B cell (primary cell): ENCODE measurements at regions not wholly inside any gene's neighbourhood (a gene's known extent, or its start where the extent isn't known, plus 50 kb on each side); places are given as distances from the start of the nearest gene placed in this dataset.
"Not testable (repeated sequence)": the region's sequence is repeated elsewhere in the genome, so short reads cannot be mapped to it uniquely, and the experiment has no call there.

Experiments used
- ATAC-seq: fragments of 200-7000 bp; cut with Tn5 transposase; one replicate; pipeline ENCODE4 v1.10.0; 2021; ENCODE audit warnings: low read depth, mild to moderate bottlenecking, moderate number of reproducible peaks, moderate library complexity
- CTCF ChIA-PET: fragments of 350-600 bp; sonication (Branson Sonifier 250); formaldehyde crosslinking; loops from one replicate; lab custom pipeline; 2021; ENCODE audit warnings: antibody characterized with exemption, inconsistent platforms; lab: Charles Lee
- POLR2A ChIA-PET: fragments of 350-600 bp; sonication (Branson Sonifier 250); formaldehyde crosslinking; loops from one replicate; lab custom pipeline; 2021; ENCODE audit warnings: antibody characterized with exemption; lab: Charles Lee
- DNase-seq: peaks from one replicate; pipeline ENCODE4 v3.0.0; 2013
- H2AFZ ChIP-seq: 2 replicates; pipeline ENCODE4 v1.6.1; 2012; ENCODE audit warnings: mild to moderate bottlenecking, low read depth, low read length; ENCODE audit not compliant: insufficient read depth, poor library complexity, severe bottlenecking
- H3K27ac ChIP-seq, 2 donors: 1 replicate in 1 of 2; 2 replicates in 1 of 2; pipeline ENCODE4 v1.5.1; 2012 to 2013; ENCODE audit warnings: low read length in 2 of 2, mild to moderate bottlenecking in 2 of 2, moderate library complexity in 1 of 2
- H3K27me3 ChIP-seq, 4 experiments: fragments of 200-600 bp in 1 of 4; sonication (generic) in 1 of 4; replicated peaks in 1 of 4; 1 replicate in 2 of 4; 2 replicates in 2 of 4; pipeline versions ENCODE4 v1.6.1 to v1.7.0; 2013 to 2016; ENCODE audit warnings: low read length in 3 of 4, mild to moderate bottlenecking in 2 of 4, mixed read lengths in 1 of 4, moderate library complexity in 1 of 4; ENCODE audit not compliant: insufficient read depth in 4 of 4, control insufficient read depth in 3 of 4; ENCODE audit errors: control extremely low read depth in 1 of 4
- H3K36me3 ChIP-seq, 2 experiments: replicated peaks in 1 of 2; 1 replicate in 1 of 2; 2 replicates in 1 of 2; pipeline versions ENCODE4 v1.6.1 to v1.7.1; 2013; ENCODE audit warnings: low read length in 1 of 2; ENCODE audit not compliant: insufficient read depth in 2 of 2, control insufficient read depth in 1 of 2; ENCODE audit errors: control extremely low read depth in 1 of 2, extremely low read depth in 1 of 2
- H3K4me1 ChIP-seq, 2 donors: fragments of 200-600 bp in 1 of 2; sonication (generic) in 1 of 2; 1 replicate in 1 of 2; 2 replicates in 1 of 2; pipeline versions ENCODE4 v1.5.1 to v1.6.1; 2013 to 2017; ENCODE audit warnings: low read length in 2 of 2; ENCODE audit not compliant: control insufficient read depth in 2 of 2, insufficient read depth in 2 of 2
- H3K4me2 ChIP-seq: replicated peaks from 2 replicates; pipeline ENCODE3; 2012; ENCODE audit warnings: mild to moderate bottlenecking, low read depth, low read length; ENCODE audit not compliant: poor library complexity, severe bottlenecking
- H3K4me3 ChIP-seq, 5 experiments: fragments of 200-600 bp in 1 of 5; sonication (generic) in 1 of 5; 1 replicate in 3 of 5; 2 replicates in 2 of 5; pipeline versions ENCODE4 v1.5.1 to v1.7.0; 2011 to 2016; ENCODE audit warnings: low read length in 4 of 5, mild to moderate bottlenecking in 4 of 5, low read depth in 2 of 5, control low read depth in 1 of 5, moderate library complexity in 1 of 5; ENCODE audit not compliant: insufficient read depth in 1 of 5; ENCODE audit errors: control extremely low read depth in 1 of 5, extremely low read depth in 1 of 5
- H3K79me2 ChIP-seq: fragments of 200-600 bp; sonication (generic); one replicate; pipeline ENCODE4 v1.6.0; 2016; ENCODE audit warnings: low read length; ENCODE audit not compliant: control insufficient read depth, insufficient read depth
- H3K9ac ChIP-seq: fragments of 200-600 bp; sonication (generic); 2 replicates; pipeline ENCODE4 v1.6.1; 2017; ENCODE audit warnings: mild to moderate bottlenecking, low read length, moderate library complexity
- H3K9me3 ChIP-seq, 3 donors: one replicate each; pipeline versions ENCODE4 v1.6.1 to v1.7.1; 2013; ENCODE audit warnings: low read length in 2 of 3; ENCODE audit not compliant: control insufficient read depth in 2 of 3, insufficient read depth in 1 of 3; ENCODE audit errors: control extremely low read depth in 1 of 3
- H4K20me1 ChIP-seq: 2 replicates; pipeline ENCODE4 v1.6.0; 2012; ENCODE audit warnings: mild to moderate bottlenecking, low read length; ENCODE audit not compliant: insufficient read depth, control insufficient read depth, poor library complexity, severe bottlenecking
- H3K27ac Mint-ChIP-seq: one replicate; pipeline ENCODE4 v1.8.0; 2021; ENCODE audit warnings: mixed read lengths
- H3K27me3 Mint-ChIP-seq: one replicate; pipeline ENCODE4 v1.8.0; 2021; ENCODE audit warnings: mixed read lengths
- H3K4me1 Mint-ChIP-seq: one replicate; pipeline ENCODE4 v1.8.0; 2021; ENCODE audit warnings: mixed read lengths
- H3K4me3 Mint-ChIP-seq: one replicate; pipeline ENCODE4 v1.8.0; 2021; ENCODE audit warnings: mixed read lengths
- H3K9me3 Mint-ChIP-seq: one replicate; pipeline ENCODE4 v1.8.0; 2022; ENCODE audit warnings: mixed read lengths; ENCODE audit not compliant: insufficient read depth
- EZH2 ChIP-seq: IDR thresholded peaks from 2 replicates; pipeline ENCODE4 v1.6.1; 2012; ENCODE audit warnings: borderline replicate concordance, low read depth, mild to moderate bottlenecking, moderate library complexity, low read length; ENCODE audit not compliant: insufficient read depth, poor library complexity, severe bottlenecking
- WGBS: methylation state at CpG from one replicate; pipeline ENCODE4 v1.1.5; 2013; ENCODE audit warnings: missing lambda C conversion rate; ENCODE audit not compliant: insufficient coverage; 5-methylcytosine and 5-hydroxymethylcytosine counted together
- intact Hi-C: fragments of 100-400 bp; cut with micrococcal nuclease; formaldehyde crosslinking; loops from one replicate; pipeline ENCODE4 v1.10.0; 2022
- TF ChIP-seq, protein P1 (sequence below): fragments of 200-600 bp; IDR thresholded peaks from one replicate; pipeline ENCODE4 v1.8.0; 2022; ENCODE audit warnings: antibody characterized with exemption, mild to moderate bottlenecking

DNA sequence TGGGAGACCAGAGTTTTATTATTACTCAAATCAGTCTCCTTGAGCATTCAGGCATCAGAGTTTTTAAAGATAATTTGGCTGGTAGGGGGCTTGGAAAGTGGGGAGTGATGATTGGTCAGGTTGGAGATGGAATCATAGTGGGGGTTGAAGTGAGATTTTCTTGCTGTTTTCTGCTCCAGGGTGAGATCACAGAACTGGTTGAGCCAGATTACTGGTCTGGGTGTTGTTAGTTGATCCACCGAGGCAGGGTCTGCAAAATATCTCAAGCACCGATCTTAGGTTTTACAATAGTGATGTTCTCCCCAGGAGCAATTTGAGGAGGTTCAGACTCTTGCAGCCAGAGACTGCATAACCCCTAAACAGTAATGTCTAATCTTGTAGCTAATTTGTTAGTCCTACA is 141.0 kb downstream of the OTOL1 start:
- no peak for ATAC-seq
- no peak overlapping the region for H3K27ac Mint-ChIP-seq
- TF ChIP-seq, protein P1, sequence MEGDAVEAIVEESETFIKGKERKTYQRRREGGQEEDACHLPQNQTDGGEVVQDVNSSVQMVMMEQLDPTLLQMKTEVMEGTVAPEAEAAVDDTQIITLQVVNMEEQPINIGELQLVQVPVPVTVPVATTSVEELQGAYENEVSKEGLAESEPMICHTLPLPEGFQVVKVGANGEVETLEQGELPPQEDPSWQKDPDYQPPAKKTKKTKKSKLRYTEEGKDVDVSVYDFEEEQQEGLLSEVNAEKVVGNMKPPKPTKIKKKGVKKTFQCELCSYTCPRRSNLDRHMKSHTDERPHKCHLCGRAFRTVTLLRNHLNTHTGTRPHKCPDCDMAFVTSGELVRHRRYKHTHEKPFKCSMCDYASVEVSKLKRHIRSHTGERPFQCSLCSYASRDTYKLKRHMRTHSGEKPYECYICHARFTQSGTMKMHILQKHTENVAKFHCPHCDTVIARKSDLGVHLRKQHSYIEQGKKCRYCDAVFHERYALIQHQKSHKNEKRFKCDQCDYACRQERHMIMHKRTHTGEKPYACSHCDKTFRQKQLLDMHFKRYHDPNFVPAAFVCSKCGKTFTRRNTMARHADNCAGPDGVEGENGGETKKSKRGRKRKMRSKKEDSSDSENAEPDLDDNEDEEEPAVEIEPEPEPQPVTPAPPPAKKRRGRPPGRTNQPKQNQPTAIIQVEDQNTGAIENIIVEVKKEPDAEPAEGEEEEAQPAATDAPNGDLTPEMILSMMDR = no peak
- TF ChIP-seq EZH2 = no peak
- Histone ChIP-seq H2AFZ (no peak overlapping the region), H3K4me1 (no peaks in the 10 kb centered on the region), H3K9ac (no peak overlapping the region), H3K27ac (no peak overlapping the region), H4K20me1 (no peaks in the 10 kb centered on the region), H3K27me3 (no peaks in the 10 kb centered on the region), H3K36me3 (no peaks in the 10 kb centered on the region), H3K9me3 (no peaks in the 10 kb centered on the region), H3K79me2 (no peaks in the 10 kb centered on the region), H3K4me3 (no peak overlapping the region), H3K4me2 (no peak overlapping the region)
- H3K4me1 Mint-ChIP-seq = no peaks in the 10 kb centered on the region
- no peaks in the 10 kb centered on the region for H3K9me3 Mint-ChIP-seq
- no peaks in the 10 kb centered on the region for H3K27me3 Mint-ChIP-seq
- no peak for DNase-seq
- POLR2A ChIA-PET = no interaction called here
- intact Hi-C loops = no loop called here
- H3K4me3 Mint-ChIP-seq = no peak overlapping the region
- 100% methylated on average over 2 of the region's 2 CpGs for WGBS
- CTCF ChIA-PET = no interaction called here

- H3K9me3 Mint-ChIP-seq, H3K36me3 ChIP-seq, DNase-seq, H3K4me1 Mint-ChIP-seq, H4K20me1 ChIP-seq, H3K9ac ChIP-seq, H3K79me2 ChIP-seq, H3K4me2 ChIP-seq, H3K4me1 ChIP-seq, H2AFZ ChIP-seq, ATAC-seq, H3K27me3 ChIP-seq, H3K4me3 Mint-ChIP-seq, POLR2A ChIA-PET, H3K27ac Mint-ChIP-seq, H3K27me3 Mint-ChIP-seq, H3K4me3 ChIP-seq, H3K27ac ChIP-seq, H3K9me3 ChIP-seq, CTCF ChIA-PET, intact Hi-C loops: not testable (repeated sequence)
- no CpG with 5 or more reads among the region's 5 CpGs for WGBS
Observed at GRCh38 chr3:161639095-161639494, 142.5 kb downstream of the OTOL1 start.
